ACC112 (cell line): ENCODE measurements at regions not wholly inside any gene's neighbourhood (a gene's known extent, or its start where the extent isn't known, plus 50 kb on each side); places are given as distances from the start of the nearest gene placed in this dataset.

Experiments used
- H2AFZ ChIP-seq: fragments of 200-600 bp; sonication (generic); one replicate; pipeline ENCODE4 v1.6.0; 2017; ENCODE audit warnings: antibody characterized with exemption, low read length; ENCODE audit not compliant: unreplicated experiment
- H3K27ac ChIP-seq: fragments of 200-600 bp; sonication (generic); 2 replicates; pipeline ENCODE4 v1.5.1; 2014; ENCODE audit warnings: low read depth, mild to moderate bottlenecking, antibody characterized with exemption, low read length, moderate library complexity
- H3K27me3 ChIP-seq: fragments of 200-600 bp; sonication (generic); 2 replicates; pipeline ENCODE4 v1.6.1; 2014; ENCODE audit warnings: mild to moderate bottlenecking, antibody characterized with exemption, low read length, moderate library complexity, mixed read lengths; ENCODE audit not compliant: insufficient read depth
- H3K36me3 ChIP-seq: fragments of 200-600 bp; sonication (generic); 2 replicates; pipeline ENCODE4 v1.6.1; 2016; ENCODE audit warnings: mild to moderate bottlenecking, antibody characterized with exemption, low read length, moderate library complexity, mixed read lengths; ENCODE audit not compliant: insufficient read depth
- H3K4me1 ChIP-seq: fragments of 200-600 bp; sonication (generic); one replicate; pipeline ENCODE4 v1.6.1; 2016; ENCODE audit warnings: low read length, mixed read lengths; ENCODE audit not compliant: insufficient read depth, unreplicated experiment, control insufficient read depth
- H3K4me3 ChIP-seq: fragments of 200-600 bp; sonication (generic); 2 replicates; pipeline ENCODE4 v1.5.1; 2014; ENCODE audit warnings: mild to moderate bottlenecking, low read depth, low read length
- H3K79me2 ChIP-seq: fragments of 200-600 bp; sonication (generic); one replicate; pipeline ENCODE4 v1.6.0; 2016; ENCODE audit warnings: low read length; ENCODE audit not compliant: control insufficient read depth, unreplicated experiment, insufficient read depth

- Histone ChIP-seq H3K79me2 (no peaks in the 10 kb centered on the region), H3K27ac (no peak overlapping the region), H3K36me3 (no peaks in the 10 kb centered on the region), H2AFZ (no peak overlapping the region), H3K4me1 (no peaks in the 10 kb centered on the region), H3K4me3 (no peak overlapping the region), H3K27me3 (no peaks in the 10 kb centered on the region)
Measured at GRCh38 chr9:107221321-107221720, 61.8 kb upstream of the RAD23B start.

DNA sequence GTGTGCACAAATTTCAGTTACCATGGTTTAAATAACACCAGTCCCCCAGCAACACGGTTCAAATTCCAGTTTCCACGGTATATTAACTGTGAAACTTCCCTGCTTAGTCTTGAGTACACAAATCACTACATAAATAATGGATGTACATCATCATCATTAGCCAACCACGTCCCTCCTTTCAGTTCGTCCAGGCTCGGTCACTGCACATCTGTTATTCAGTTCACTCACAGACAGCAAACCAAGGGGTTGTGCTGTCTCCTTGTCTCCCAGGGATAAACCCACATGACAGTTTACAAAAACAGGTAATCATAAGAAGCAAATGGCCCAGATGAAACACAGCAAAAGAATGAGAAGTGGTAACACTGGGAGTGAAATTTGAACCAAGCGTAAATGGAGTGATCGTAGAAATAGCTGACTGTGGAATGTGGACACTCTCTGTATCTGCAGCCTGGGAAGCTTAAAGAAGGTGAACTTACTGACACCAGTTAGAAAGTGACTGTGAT lies 61.0 kb upstream of the RAD23B start:
- no peaks in the 10 kb centered on the region for H3K4me1 ChIP-seq
- H3K36me3 ChIP-seq: no peaks in the 10 kb centered on the region
- H3K27ac ChIP-seq: no peak overlapping the region
- no peaks in the 10 kb centered on the region for H3K79me2 ChIP-seq
- no peaks in the 10 kb centered on the region for H3K27me3 ChIP-seq
- H2AFZ ChIP-seq: no peak overlapping the region
- no peak overlapping the region for H3K4me3 ChIP-seq

- H3K4me3 ChIP-seq: no peak overlapping the region
- no peak overlapping the region for H2AFZ ChIP-seq
- no peak overlapping the region for H3K27ac ChIP-seq
- no peaks in the 10 kb centered on the region for H3K79me2 ChIP-seq
- 0 out of 2 replicates have a peak, but pooled peaks cover 3% of the 10 kb centered on the region for H3K27me3 ChIP-seq
- no peaks in the 10 kb centered on the region for H3K4me1 ChIP-seq
- no peaks in the 10 kb centered on the region for H3K36me3 ChIP-seq
Measured at GRCh38 chr9:107223381-107223780, 59.7 kb upstream of the RAD23B start.

DNA sequence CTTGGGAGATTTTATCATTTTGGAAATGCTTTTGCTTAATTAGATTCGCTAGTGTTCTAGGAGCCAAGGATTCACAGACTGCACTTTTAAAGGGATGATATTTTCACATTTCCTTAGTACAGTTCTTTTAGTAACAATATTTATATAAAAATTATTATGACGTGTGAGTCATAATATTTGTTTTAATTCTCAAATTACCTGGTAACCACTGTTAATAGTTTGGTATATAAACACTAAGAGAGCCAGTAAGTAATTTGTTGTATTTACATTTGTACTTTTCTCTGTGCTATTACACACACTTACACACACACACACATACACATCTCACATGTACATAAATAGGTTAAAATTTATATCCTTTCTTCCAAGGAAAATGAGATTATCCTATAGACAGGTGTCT lies 58.8 kb upstream of the RAD23B start:
- no peak overlapping the region for H3K27ac ChIP-seq
- no peak overlapping the region for H3K4me3 ChIP-seq
- no peak overlapping the region for H2AFZ ChIP-seq
- H3K27me3 ChIP-seq: 0 out of 2 replicates have a peak, but pooled peaks cover 4% of the 10 kb centered on the region
- no peaks in the 10 kb centered on the region for H3K79me2 ChIP-seq
- H3K4me1 ChIP-seq: no peaks in the 10 kb centered on the region
- no peaks in the 10 kb centered on the region for H3K36me3 ChIP-seq

DNA sequence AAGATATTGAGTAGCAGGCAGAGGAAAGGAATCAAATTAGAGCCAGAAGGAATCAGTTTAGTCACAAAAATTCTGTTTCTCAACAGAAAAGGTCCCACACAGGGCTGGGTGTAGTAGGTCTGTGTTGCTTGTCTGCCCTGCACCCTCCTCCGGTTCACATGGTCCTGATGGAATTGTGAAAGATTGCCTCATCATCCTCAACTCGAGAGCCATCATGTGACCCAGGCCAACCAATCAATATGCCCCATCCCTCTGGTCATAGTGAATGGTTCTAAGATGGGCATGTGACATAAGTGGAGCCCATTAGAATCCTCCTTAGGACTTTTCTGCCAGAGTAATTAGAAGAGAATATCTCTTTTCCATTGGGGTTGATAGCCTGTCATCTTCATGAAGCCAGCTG lies 56.7 kb upstream of the RAD23B start:
- no peak overlapping the region for H2AFZ ChIP-seq
- no peak overlapping the region for H3K27ac ChIP-seq
- H3K4me1 ChIP-seq: no peaks in the 10 kb centered on the region
- no peaks in the 10 kb centered on the region for H3K36me3 ChIP-seq
- no peak overlapping the region for H3K4me3 ChIP-seq
- H3K27me3 ChIP-seq: 0 out of 2 replicates have a peak, but pooled peaks cover 4% of the 10 kb centered on the region
- no peaks in the 10 kb centered on the region for H3K79me2 ChIP-seq

GRCh38 chr9:107227774-107228173 lies 55.3 kb upstream of the RAD23B start:
- Histone ChIP-seq H3K27me3 (0 out of 2 replicates have a peak, but pooled peaks cover 4% of the 10 kb centered on the region), H2AFZ (peak overlapping the region; percentile 9)

DNA sequence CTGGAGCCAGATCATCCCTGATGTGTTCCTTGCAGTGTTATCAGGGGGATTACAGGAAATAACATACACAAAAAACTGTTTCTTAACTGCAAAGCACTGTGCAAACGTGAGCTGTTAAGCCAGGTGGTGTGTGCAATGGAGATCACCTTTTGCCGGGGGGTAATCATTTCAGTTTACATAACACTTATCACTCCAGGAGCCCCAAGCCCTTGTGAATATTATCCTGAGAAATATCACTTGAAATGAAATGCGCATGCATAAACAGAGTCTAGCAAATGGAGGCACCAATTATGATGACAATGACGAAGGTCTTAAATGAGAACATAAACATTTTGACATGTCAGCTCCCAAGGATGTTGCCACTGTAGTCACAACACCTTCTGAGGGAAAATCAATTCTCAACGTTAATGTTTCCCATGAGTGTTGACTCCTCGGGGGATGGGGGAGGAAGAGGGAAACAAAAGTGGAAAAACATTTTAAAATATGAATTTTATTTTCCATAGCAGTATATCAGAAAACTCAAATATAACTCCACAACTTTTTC lies 54.5 kb upstream of the RAD23B start:
- no peaks in the 10 kb centered on the region for H3K79me2 ChIP-seq

More at GRCh38 chr9:107227774-107228173, 55.3 kb upstream of the RAD23B start:
- Histone ChIP-seq H3K79me2 (no peaks in the 10 kb centered on the region), H3K4me3 (no peak overlapping the region), H3K4me1 (no peaks in the 10 kb centered on the region), H3K36me3 (no peaks in the 10 kb centered on the region), H3K27ac (no peak overlapping the region)

GRCh38 chr9:107229241-107229741 lies 53.8 kb upstream of the RAD23B start:
- Histone ChIP-seq H3K79me2 (no peaks in the 10 kb centered on the region), H3K4me1 (no peaks in the 10 kb centered on the region), H3K4me3 (no peak overlapping the region), H3K27me3 (0 out of 2 replicates have a peak, but pooled peaks cover 4% of the 10 kb centered on the region), H3K36me3 (no peaks in the 10 kb centered on the region), H2AFZ (no peak overlapping the region), H3K27ac (no peak overlapping the region)

More for the DNA sequence above, 54.5 kb upstream of the RAD23B start:
- Histone ChIP-seq H3K4me3 (no peak overlapping the region), H3K27me3 (0 out of 2 replicates have a peak, but pooled peaks cover 4% of the 10 kb centered on the region), H2AFZ (no peak overlapping the region), H3K4me1 (no peaks in the 10 kb centered on the region), H3K27ac (no peak overlapping the region), H3K36me3 (no peaks in the 10 kb centered on the region)
